Panc1 (cell line): ENCODE measurements at regions not wholly inside any gene's neighbourhood (a gene's known extent, or its start where the extent isn't known, plus 50 kb on each side); places are given as distances from the start of the nearest gene placed in this dataset.
A peak's percentile ranks its signal among the peaks of the same experiment; 100 is the strongest.

Source experiments
- ATAC-seq: fragments of 200-7000 bp; cut with Tn5 transposase; 2 replicates; pipeline ENCODE4 v1.9.1; 2020; ENCODE audit warnings: mild to moderate bottlenecking, moderate library complexity
- BruUV-seq: library from RNA; stranded (reverse); fragments of 400-500 nt; replicated peaks from 2 replicates; lab custom pipeline; 2021; lab: Mats Ljungman, UMichigan
- CTCF ChIA-PET: fragments of 300-600 bp; sonication (Branson Sonifier 250); formaldehyde crosslinking; loops from one replicate; lab custom pipeline; 2022; ENCODE audit warnings: antibody characterized with exemption; lab: Charles Lee
- POLR2A ChIA-PET: fragments of 300-600 bp; sonication (Branson Sonifier 250); formaldehyde crosslinking; loops from one replicate; lab custom pipeline; 2022; ENCODE audit warnings: antibody characterized with exemption; lab: Charles Lee
- DNase-seq: peaks from one replicate; pipeline ENCODE4 v3.0.0-alpha.2; 2010; ENCODE audit warnings: low read depth, low spot score
- H3K27ac ChIP-seq: 2 replicates; pipeline ENCODE4 v1.5.1; 2011; ENCODE audit warnings: mild to moderate bottlenecking, low read length, inconsistent platforms
- H3K27me3 ChIP-seq: fragments of 200-500 bp; sonication (Bioruptor generic); 2 replicates; pipeline ENCODE4 v1.6.0; 2014; ENCODE audit warnings: low read length, inconsistent platforms; ENCODE audit not compliant: control insufficient read depth, insufficient read depth
- H3K36me3 ChIP-seq: fragments of 200-500 bp; sonication (Bioruptor generic); 2 replicates; pipeline ENCODE4 v1.5.1; 2014; ENCODE audit warnings: inconsistent platforms, mild to moderate bottlenecking, low read length, moderate library complexity; ENCODE audit not compliant: control insufficient read depth, insufficient read depth
- H3K4me1 ChIP-seq: 2 replicates; pipeline ENCODE4 v1.5.1; 2011; ENCODE audit warnings: inconsistent platforms, mild to moderate bottlenecking, low read length, moderate library complexity; ENCODE audit not compliant: control insufficient read depth, insufficient read depth
- H3K4me3 ChIP-seq, 2 experiments: 2 replicates each; pipeline ENCODE4 v1.5.1; 2011 to 2012; ENCODE audit warnings: low read depth in 2 of 2, low read length in 2 of 2, mild to moderate bottlenecking in 2 of 2, inconsistent platforms in 1 of 2, moderate library complexity in 1 of 2
- H3K9me3 ChIP-seq: fragments of 200-500 bp; sonication (Bioruptor generic); 2 replicates; pipeline ENCODE4 v1.5.1; 2014; ENCODE audit warnings: low read depth, mild to moderate bottlenecking, inconsistent platforms, low read length, moderate library complexity; ENCODE audit not compliant: control insufficient read depth, insufficient read depth
- CTCF ChIP-seq: fragments of 450-650 bp; IDR thresholded peaks from 2 replicates; pipeline ENCODE4 v1.5.1; 2017; ENCODE audit warnings: mild to moderate bottlenecking
- POLR2AphosphoS5 ChIP-seq: IDR thresholded peaks from 2 replicates; pipeline ENCODE4 v1.6.1; 2012; ENCODE audit warnings: mild to moderate bottlenecking, low read depth, low read length, moderate library complexity
- REST ChIP-seq, 2 experiments: IDR thresholded peaks; 2 replicates each; pipeline ENCODE4 v1.6.1; 2011 to 2012; ENCODE audit warnings: low read depth in 2 of 2, control low read depth in 1 of 2, low read length in 1 of 2, mild to moderate bottlenecking in 1 of 2, moderate library complexity in 1 of 2; ENCODE audit not compliant: insufficient read depth in 1 of 2
- SIN3A ChIP-seq: IDR thresholded peaks from 2 replicates; pipeline ENCODE4 v1.6.1; 2012; ENCODE audit warnings: low read depth, mild to moderate bottlenecking, low read length, moderate library complexity, borderline replicate concordance; ENCODE audit not compliant: insufficient read depth
- TCF7L2 ChIP-seq: IDR thresholded peaks from 2 replicates; pipeline ENCODE4 v1.6.1; 2011; ENCODE audit warnings: mild to moderate bottlenecking, low read depth, low read length, inconsistent platforms
- in situ Hi-C: cut with HindIII; loops from 2 replicates; pipeline ENCODE4 v1.10.0; 2016; ENCODE audit warnings: low sequenced_read_pairs, low pct_unique_long_range_greater_than_20kb
- intact Hi-C: fragments of 100-400 bp; cut with micrococcal nuclease; formaldehyde crosslinking; loops from one replicate; pipeline ENCODE4 v1.10.0; 2022; ENCODE audit not compliant: unreplicated experiment

- intact Hi-C loops = loop anchor here (5.0 kb wide), 1 partner anchor 522 kb away; no protein-coding TSS in a partner anchor
- H3K36me3 ChIP-seq = no peaks in the 10 kb centered on the region
- DNase-seq (peak; percentile 20), ATAC-seq (peak; percentile 90)
- no TSS peak for BruUV-seq
- H3K27me3 ChIP-seq = no peaks in the 10 kb centered on the region; the same call in 1 of the 2 replicates
- H3K27ac ChIP-seq = no peak overlapping the region
- in situ Hi-C loops = no loop called here
- TF ChIP-seq POLR2AphosphoS5 (no peak), TCF7L2 (no peak), CTCF (peak; percentile 80), REST (IDR thresholded peaks at IDR 0.05; ENCODE audit: insufficient read depth in 1 of 2, low read depth in 2 of 2, low read length in 1 of 2) (no peak), SIN3A (no peak)
- no peaks in the 10 kb centered on the region for H3K4me1 ChIP-seq
- POLR2A ChIA-PET = no interaction called here
- no peak overlapping the region for H3K4me3 ChIP-seq
- CTCF ChIA-PET = interaction anchor here (0.6 to 1.4 kb wide), 7 partner anchors 115 to 956 kb away, joined by 3 to 9 read pairs (median 4); no protein-coding TSS in a partner anchor
- no peaks in the 10 kb centered on the region for H3K9me3 ChIP-seq
Measured at GRCh38 chr5:158174918-158175851, 316.2 kb upstream of the CLINT1 start.

GRCh38 chr5:158174026-158174425 is 315.1 kb upstream of the CLINT1 start:
- Histone ChIP-seq H3K9me3 (no peaks in the 10 kb centered on the region), H3K27ac (no peak overlapping the region), H3K27me3 (no peaks in the 10 kb centered on the region; the same call in 1 of the 2 replicates), H3K36me3 (no peaks in the 10 kb centered on the region), H3K4me3 (no peak overlapping the region), H3K4me1 (no peaks in the 10 kb centered on the region)
- intact Hi-C loops (no loop called here), in situ Hi-C loops (no loop called here)
- DNase-seq = no peak
- ChIA-PET POLR2A (no interaction called here), CTCF (interaction anchor here (0.7 to 1.4 kb wide), 2 partner anchors 522 to 692 kb away, joined by 4 to 9 read pairs; no protein-coding TSS in a partner anchor)
- TF ChIP-seq CTCF (no peak), TCF7L2 (no peak), SIN3A (no peak), REST (IDR thresholded peaks at IDR 0.05; ENCODE audit: insufficient read depth in 1 of 2, low read depth in 2 of 2, low read length in 1 of 2) (no peak), POLR2AphosphoS5 (no peak)
- no TSS peak for BruUV-seq
- ATAC-seq = no peak
